ENCODE measurements at regions not wholly inside any gene's neighbourhood (a gene's known extent, or its start where the extent isn't known, plus 50 kb on each side); places are given as distances from the start of the nearest gene placed in this dataset.

DNA sequence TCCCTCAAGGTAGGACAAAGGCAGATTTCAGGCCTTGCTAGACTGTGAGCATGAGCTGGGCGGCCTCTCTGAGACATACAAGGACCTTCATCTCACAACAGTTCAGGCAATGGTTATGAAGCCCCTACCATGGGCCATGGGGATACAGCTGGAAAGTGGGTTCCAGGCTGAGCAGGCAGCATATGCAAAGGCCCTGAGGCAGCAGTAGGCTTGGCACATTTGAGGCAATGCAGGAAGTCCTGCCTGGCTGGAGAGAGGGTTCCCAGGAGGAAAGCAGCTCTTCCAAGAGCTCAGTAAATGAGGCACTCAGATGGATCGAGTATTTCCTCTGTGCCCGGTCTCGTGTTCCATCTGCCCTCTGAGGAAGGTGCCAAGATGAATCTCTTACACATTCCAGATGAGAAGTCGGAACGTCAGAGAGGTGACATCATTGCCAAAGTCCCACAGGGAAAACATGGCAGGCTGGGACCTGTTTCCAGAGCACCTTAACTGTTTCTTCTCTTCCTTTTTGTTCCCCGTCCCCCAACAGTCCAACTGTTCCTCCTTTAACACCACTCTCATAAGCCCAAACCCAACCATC lies 388.6 kb downstream of the MN1 start:
- no peak overlapping the region for H4K91ac ChIP-seq (ENCODE audit: low read length)
- H3K4me1 ChIP-seq (ENCODE audit: control insufficient read depth, insufficient read depth, low read depth, low read length), result peaks cover 20% of the 10 kb centered on the region
- H3K36me3 ChIP-seq (ENCODE audit: control insufficient read depth in 1 of 2, insufficient read depth in 2 of 2, low read depth in 1 of 2, low read length in 2 of 2), result no peaks in the 10 kb centered on the region
- H2BK12ac ChIP-seq (ENCODE audit: low read length in 2 of 2), result no peak overlapping the region
- no peak overlapping the region for H3K23ac ChIP-seq (ENCODE audit: low read length in 2 of 2)
- no peak overlapping the region for H3K14ac ChIP-seq (ENCODE audit: low read length in 2 of 2)
- H2BK5ac ChIP-seq (ENCODE audit: low read depth, low read length, poor library complexity, severe bottlenecking), result no peak overlapping the region
- H2BK15ac ChIP-seq (ENCODE audit: low read depth, poor library complexity, severe bottlenecking), result no peak overlapping the region
- no peak overlapping the region for H2AFZ ChIP-seq (ENCODE audit: low read depth, low read length)
- H3K27ac ChIP-seq (ENCODE audit: low read length, poor library complexity, severe bottlenecking), result no peak overlapping the region
- no peak overlapping the region for H3K4me3 ChIP-seq (ENCODE audit: insufficient read depth in 1 of 2, low read depth in 1 of 2, low read length in 2 of 2)
- 88% methylated on average over 7 of the region's 7 CpGs for WGBS
- H4K8ac ChIP-seq (ENCODE audit: low read length), result no peak overlapping the region
- H3K4me2 ChIP-seq (ENCODE audit: low read length, poor library complexity, severe bottlenecking), result no peak overlapping the region
- no peak overlapping the region for H3K4ac ChIP-seq (ENCODE audit: low read depth in 1 of 2, low read length in 2 of 2)
- H2BK120ac ChIP-seq (ENCODE audit: low read depth, low read length), result no peak overlapping the region
- no peak for DNase-seq
- no peak overlapping the region for H3K18ac ChIP-seq (ENCODE audit: low read depth in 1 of 2, low read length in 2 of 2)
- peaks cover 0 to 52% of the 10 kb centered on the region in 2 experiments for H3K27me3 ChIP-seq (ENCODE audit: control insufficient read depth in 1 of 2, insufficient read depth in 1 of 2, low read length in 2 of 2)
- peak overlapping the region; percentile 60 for H2AK5ac ChIP-seq (ENCODE audit: low read length, severe bottlenecking)
- H3K9me3 ChIP-seq (ENCODE audit: control insufficient read depth, low read length), result no peaks in the 10 kb centered on the region
- H3K9ac ChIP-seq (ENCODE audit: low read length), result no peak overlapping the region
- no peaks in the 10 kb centered on the region for H3K79me1 ChIP-seq (replicated peaks; ENCODE audit: low read length, poor library complexity, severe bottlenecking)

DNA sequence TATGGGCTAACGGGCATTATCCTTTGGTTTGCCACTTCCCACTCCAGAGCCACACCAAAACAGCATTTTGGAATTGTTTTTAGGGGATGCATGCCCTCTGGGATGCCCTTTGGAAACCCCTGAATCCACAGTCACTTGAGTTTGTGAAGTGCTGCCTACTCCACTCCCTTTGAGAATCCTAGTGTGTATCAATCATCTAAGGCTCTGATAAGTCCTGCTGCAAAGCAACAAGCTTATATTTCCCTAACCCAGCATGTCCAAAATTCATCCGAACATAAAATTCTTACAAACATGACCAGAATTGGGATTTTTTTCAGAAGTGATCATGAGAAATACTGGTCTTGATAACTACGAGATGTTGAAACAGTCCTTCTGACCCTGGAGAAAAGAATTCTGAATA lies 387.9 kb downstream of the MN1 start:
- no peak overlapping the region for H3K27ac ChIP-seq (ENCODE audit: low read length, poor library complexity, severe bottlenecking)
- peaks cover 21% of the 10 kb centered on the region for H3K4me1 ChIP-seq (ENCODE audit: control insufficient read depth, insufficient read depth, low read depth, low read length)
- H3K36me3 ChIP-seq (ENCODE audit: control insufficient read depth in 1 of 2, insufficient read depth in 2 of 2, low read depth in 1 of 2, low read length in 2 of 2), result no peaks in the 10 kb centered on the region
- no peak overlapping the region for H4K8ac ChIP-seq (ENCODE audit: low read length)
- peak overlapping the region; percentile 13 for H2AK5ac ChIP-seq (ENCODE audit: low read length, severe bottlenecking)
- no peaks in the 10 kb centered on the region for H3K79me1 ChIP-seq (replicated peaks; ENCODE audit: low read length, poor library complexity, severe bottlenecking)
- H2AFZ ChIP-seq (ENCODE audit: low read depth, low read length), result no peak overlapping the region
- no peak overlapping the region for H3K14ac ChIP-seq (ENCODE audit: low read length in 2 of 2)
- H3K4me2 ChIP-seq (ENCODE audit: low read length, poor library complexity, severe bottlenecking), result no peak overlapping the region
- no peak overlapping the region for H3K23ac ChIP-seq (ENCODE audit: low read length in 2 of 2)
- DNase-seq, result no peak
- H3K4me3 ChIP-seq (ENCODE audit: insufficient read depth in 1 of 2, low read depth in 1 of 2, low read length in 2 of 2), result no peak overlapping the region
- no peak overlapping the region for H2BK15ac ChIP-seq (ENCODE audit: low read depth, poor library complexity, severe bottlenecking)
- no peaks in the 10 kb centered on the region for H3K9me3 ChIP-seq (ENCODE audit: control insufficient read depth, low read length)
- H3K27me3 ChIP-seq (ENCODE audit: control insufficient read depth in 1 of 2, insufficient read depth in 1 of 2, low read length in 2 of 2), result peaks cover 0 to 52% of the 10 kb centered on the region in 2 experiments
- no peak overlapping the region for H2BK5ac ChIP-seq (ENCODE audit: low read depth, low read length, poor library complexity, severe bottlenecking)
- no peak overlapping the region for H2BK12ac ChIP-seq (ENCODE audit: low read length in 2 of 2)
- H3K4ac ChIP-seq (ENCODE audit: low read depth in 1 of 2, low read length in 2 of 2), result no peak overlapping the region
- 89% methylated on average over 3 of the region's 3 CpGs for WGBS
- no peak overlapping the region for H2BK120ac ChIP-seq (ENCODE audit: low read depth, low read length)
- H4K91ac ChIP-seq (ENCODE audit: low read length), result no peak overlapping the region
- no peak overlapping the region for H3K9ac ChIP-seq (ENCODE audit: low read length)
- H3K18ac ChIP-seq (ENCODE audit: low read depth in 1 of 2, low read length in 2 of 2), result no peak overlapping the region

DNA sequence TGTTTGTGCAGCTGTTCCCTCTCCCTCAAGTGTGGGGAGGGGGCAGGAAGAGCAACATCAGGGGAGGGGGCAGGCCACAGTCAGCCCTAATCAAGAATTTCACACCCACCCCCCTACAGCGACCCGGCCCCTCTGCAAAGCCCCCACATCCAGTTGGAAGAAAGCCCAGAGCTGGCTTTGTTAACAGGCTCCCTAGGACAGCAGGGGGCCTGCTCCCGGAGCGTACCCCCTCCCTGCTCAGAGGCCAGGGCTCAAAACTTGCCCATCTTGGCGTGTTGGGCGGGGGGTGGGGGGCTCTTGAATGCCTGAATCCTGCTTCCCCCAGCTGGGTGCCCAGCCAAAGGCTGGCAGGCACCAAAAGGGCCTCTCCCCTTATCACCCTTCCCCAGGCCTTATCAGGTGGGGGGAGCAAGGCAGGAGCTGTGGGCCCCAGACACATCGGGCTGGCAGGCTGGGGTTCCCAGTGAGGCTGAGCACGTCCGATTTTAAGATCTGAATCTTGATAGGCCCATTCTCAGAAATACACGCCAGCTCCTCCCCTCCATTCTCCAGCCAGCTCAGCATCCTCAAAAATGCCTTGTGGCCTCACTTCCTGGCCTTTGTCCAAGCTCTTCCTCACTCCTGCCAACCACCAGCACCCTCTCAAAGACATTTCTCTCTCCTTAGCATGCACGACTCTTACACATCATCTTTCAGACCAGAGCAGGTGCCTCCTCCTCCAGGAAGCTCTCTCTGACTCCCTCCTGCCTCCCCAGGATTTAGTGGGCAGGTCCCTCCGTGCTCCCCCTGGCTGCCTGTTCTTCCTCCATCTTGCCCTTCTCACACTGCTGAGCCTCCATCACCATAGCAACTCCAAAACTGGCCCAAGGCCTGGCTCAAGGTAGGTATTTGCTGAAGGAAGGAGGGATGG lies 384.8 kb downstream of the MN1 start:
- H3K4me1 ChIP-seq (ENCODE audit: control insufficient read depth, insufficient read depth, low read depth, low read length), result peaks cover 33% of the 10 kb centered on the region
- no peak overlapping the region for H4K8ac ChIP-seq (ENCODE audit: low read length)
- H3K4ac ChIP-seq (ENCODE audit: low read depth in 1 of 2, low read length in 2 of 2), result no peak overlapping the region
- peak overlapping the region; percentile 77 for H2AK5ac ChIP-seq (ENCODE audit: low read length, severe bottlenecking)
- no peaks in the 10 kb centered on the region for H3K9me3 ChIP-seq (ENCODE audit: control insufficient read depth, low read length)
- no peak overlapping the region for H2AFZ ChIP-seq (ENCODE audit: low read depth, low read length)
- no peaks in the 10 kb centered on the region for H3K79me1 ChIP-seq (replicated peaks; ENCODE audit: low read length, poor library complexity, severe bottlenecking)
- DNase-seq, result peak; percentile 14
- H3K4me3 ChIP-seq (ENCODE audit: insufficient read depth in 1 of 2, low read depth in 1 of 2, low read length in 2 of 2), result no peak overlapping the region
- 16% methylated on average over 12 of the region's 12 CpGs for WGBS
- H3K23ac ChIP-seq (ENCODE audit: low read length in 2 of 2), result no peak overlapping the region
- no peak overlapping the region for H3K4me2 ChIP-seq (ENCODE audit: low read length, poor library complexity, severe bottlenecking)
- H3K36me3 ChIP-seq (ENCODE audit: control insufficient read depth in 1 of 2, insufficient read depth in 2 of 2, low read depth in 1 of 2, low read length in 2 of 2), result no peaks in the 10 kb centered on the region
- H2BK12ac ChIP-seq (ENCODE audit: low read length in 2 of 2), result no peak overlapping the region
- H3K14ac ChIP-seq (ENCODE audit: low read length in 2 of 2), result no peak overlapping the region
- H2BK5ac ChIP-seq (ENCODE audit: low read depth, low read length, poor library complexity, severe bottlenecking), result no peak overlapping the region
- peak overlapping the region; percentile 63 for H3K27ac ChIP-seq (ENCODE audit: low read length, poor library complexity, severe bottlenecking)
- no peak overlapping the region for H4K91ac ChIP-seq (ENCODE audit: low read length)
- H2BK120ac ChIP-seq (ENCODE audit: low read depth, low read length), result no peak overlapping the region
- H3K18ac ChIP-seq (ENCODE audit: low read depth in 1 of 2, low read length in 2 of 2), result no peak overlapping the region
- no peak overlapping the region for H3K9ac ChIP-seq (ENCODE audit: low read length)
- no peak overlapping the region for H2BK15ac ChIP-seq (ENCODE audit: low read depth, poor library complexity, severe bottlenecking)
- peaks cover 0 to 38% of the 10 kb centered on the region in 2 experiments for H3K27me3 ChIP-seq (ENCODE audit: control insufficient read depth in 1 of 2, insufficient read depth in 1 of 2, low read length in 2 of 2)

DNA sequence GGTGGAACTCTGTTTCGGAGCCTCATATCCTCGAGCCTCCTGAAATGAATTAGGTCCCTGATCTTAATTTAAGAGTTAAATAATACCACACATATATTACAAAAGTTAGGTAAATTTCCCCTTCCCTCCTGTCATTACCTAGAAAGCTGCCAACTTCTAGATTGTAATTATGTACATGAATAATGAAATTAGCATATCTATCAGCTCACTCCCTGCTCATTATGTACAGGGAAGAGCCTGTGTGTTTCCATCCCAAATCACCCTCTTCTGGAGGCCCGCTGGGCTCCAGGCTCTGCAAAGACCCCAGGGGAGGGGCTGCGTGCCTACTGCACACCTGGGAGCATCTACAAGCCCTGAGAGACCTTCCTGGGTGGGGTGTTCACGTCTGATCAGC lies 384.1 kb downstream of the MN1 start:
- no peak overlapping the region for H3K9ac ChIP-seq (ENCODE audit: low read length)
- WGBS, result 88% methylated on average over 3 of the region's 5 CpGs
- no peak overlapping the region for H4K8ac ChIP-seq (ENCODE audit: low read length)
- H3K4me3 ChIP-seq (ENCODE audit: insufficient read depth in 1 of 2, low read depth in 1 of 2, low read length in 2 of 2), result no peak overlapping the region
- no peaks in the 10 kb centered on the region for H3K79me1 ChIP-seq (replicated peaks; ENCODE audit: low read length, poor library complexity, severe bottlenecking)
- no peaks in the 10 kb centered on the region for H3K9me3 ChIP-seq (ENCODE audit: control insufficient read depth, low read length)
- H3K27me3 ChIP-seq (ENCODE audit: control insufficient read depth in 1 of 2, insufficient read depth in 1 of 2, low read length in 2 of 2), result peaks cover 0 to 34% of the 10 kb centered on the region in 2 experiments
- no peak overlapping the region for H4K91ac ChIP-seq (ENCODE audit: low read length)
- no peak overlapping the region for H2BK5ac ChIP-seq (ENCODE audit: low read depth, low read length, poor library complexity, severe bottlenecking)
- no peak overlapping the region for H3K4ac ChIP-seq (ENCODE audit: low read depth in 1 of 2, low read length in 2 of 2)
- no peak overlapping the region for H2BK120ac ChIP-seq (ENCODE audit: low read depth, low read length)
- H3K14ac ChIP-seq (ENCODE audit: low read length in 2 of 2), result no peak overlapping the region
- no peak overlapping the region for H3K18ac ChIP-seq (ENCODE audit: low read depth in 1 of 2, low read length in 2 of 2)
- H2BK15ac ChIP-seq (ENCODE audit: low read depth, poor library complexity, severe bottlenecking), result no peak overlapping the region
- H3K23ac ChIP-seq (ENCODE audit: low read length in 2 of 2), result no peak overlapping the region
- no peak overlapping the region for H2AFZ ChIP-seq (ENCODE audit: low read depth, low read length)
- H3K4me2 ChIP-seq (ENCODE audit: low read length, poor library complexity, severe bottlenecking), result no peak overlapping the region
- H3K4me1 ChIP-seq (ENCODE audit: control insufficient read depth, insufficient read depth, low read depth, low read length), result peaks cover 33% of the 10 kb centered on the region
- no peak overlapping the region for H2BK12ac ChIP-seq (ENCODE audit: low read length in 2 of 2)
- H2AK5ac ChIP-seq (ENCODE audit: low read length, severe bottlenecking), result peak overlapping the region; percentile 92
- DNase-seq, result no peak
- peak overlapping the region; percentile 63 for H3K27ac ChIP-seq (ENCODE audit: low read length, poor library complexity, severe bottlenecking)
- H3K36me3 ChIP-seq (ENCODE audit: control insufficient read depth in 1 of 2, insufficient read depth in 2 of 2, low read depth in 1 of 2, low read length in 2 of 2), result no peaks in the 10 kb centered on the region
